ENCODE measurements at regions not wholly inside any gene's neighbourhood (a gene's known extent, or its start where the extent isn't known, plus 50 kb on each side); places are given as distances from the start of the nearest gene placed in this dataset.

DNA sequence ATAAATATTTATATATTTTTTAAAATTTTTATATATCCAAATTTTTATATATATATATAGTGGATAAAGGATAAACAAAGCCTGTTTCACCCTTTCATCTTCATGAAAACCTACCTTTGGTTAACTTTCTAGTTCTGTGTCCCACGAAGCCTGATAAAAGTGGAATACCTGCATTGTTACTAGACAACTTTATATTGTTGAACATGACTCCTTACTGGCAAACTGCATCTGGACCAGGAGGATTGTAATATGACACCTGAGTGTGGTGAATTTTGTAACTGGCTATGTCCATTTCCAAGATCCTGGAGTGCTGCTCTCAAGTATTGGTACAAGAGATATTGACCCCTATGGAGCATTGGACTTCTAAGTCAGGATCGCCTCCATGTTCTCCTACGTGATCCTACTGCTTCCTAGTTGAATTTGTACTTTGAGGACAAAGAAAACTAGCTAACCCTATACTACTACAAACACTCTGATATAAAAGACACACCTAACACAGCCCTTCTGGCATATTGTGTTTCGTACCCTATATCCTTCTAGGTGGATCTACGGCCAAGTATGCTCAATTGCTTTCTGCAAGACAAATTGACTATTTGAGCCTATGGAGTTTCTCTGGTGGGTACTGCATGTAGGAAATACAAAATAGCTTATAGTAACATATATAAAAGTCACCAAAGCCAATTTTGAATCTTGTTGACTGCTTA, 61.3 kb upstream of the PRRG1 start:
- H3K27ac Mint-ChIP-seq, result no peak overlapping the region
- no peaks in the 10 kb centered on the region for H3K36me3 Mint-ChIP-seq (ENCODE audit: low read depth)
- no peak overlapping the region for H3K4me3 Mint-ChIP-seq
- H3K27me3 Mint-ChIP-seq (ENCODE audit: low read depth, poor library complexity), result peaks cover 2% of the 10 kb centered on the region
- TF ChIP-seq, protein P1, sequence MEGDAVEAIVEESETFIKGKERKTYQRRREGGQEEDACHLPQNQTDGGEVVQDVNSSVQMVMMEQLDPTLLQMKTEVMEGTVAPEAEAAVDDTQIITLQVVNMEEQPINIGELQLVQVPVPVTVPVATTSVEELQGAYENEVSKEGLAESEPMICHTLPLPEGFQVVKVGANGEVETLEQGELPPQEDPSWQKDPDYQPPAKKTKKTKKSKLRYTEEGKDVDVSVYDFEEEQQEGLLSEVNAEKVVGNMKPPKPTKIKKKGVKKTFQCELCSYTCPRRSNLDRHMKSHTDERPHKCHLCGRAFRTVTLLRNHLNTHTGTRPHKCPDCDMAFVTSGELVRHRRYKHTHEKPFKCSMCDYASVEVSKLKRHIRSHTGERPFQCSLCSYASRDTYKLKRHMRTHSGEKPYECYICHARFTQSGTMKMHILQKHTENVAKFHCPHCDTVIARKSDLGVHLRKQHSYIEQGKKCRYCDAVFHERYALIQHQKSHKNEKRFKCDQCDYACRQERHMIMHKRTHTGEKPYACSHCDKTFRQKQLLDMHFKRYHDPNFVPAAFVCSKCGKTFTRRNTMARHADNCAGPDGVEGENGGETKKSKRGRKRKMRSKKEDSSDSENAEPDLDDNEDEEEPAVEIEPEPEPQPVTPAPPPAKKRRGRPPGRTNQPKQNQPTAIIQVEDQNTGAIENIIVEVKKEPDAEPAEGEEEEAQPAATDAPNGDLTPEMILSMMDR (IDR thresholded peaks at IDR 0.05), result no peak
- DNase-seq, result no peak
- H3K4me1 Mint-ChIP-seq, result no peaks in the 10 kb centered on the region
- peaks cover 19% of the 10 kb centered on the region for H3K9me3 Mint-ChIP-seq

DNA sequence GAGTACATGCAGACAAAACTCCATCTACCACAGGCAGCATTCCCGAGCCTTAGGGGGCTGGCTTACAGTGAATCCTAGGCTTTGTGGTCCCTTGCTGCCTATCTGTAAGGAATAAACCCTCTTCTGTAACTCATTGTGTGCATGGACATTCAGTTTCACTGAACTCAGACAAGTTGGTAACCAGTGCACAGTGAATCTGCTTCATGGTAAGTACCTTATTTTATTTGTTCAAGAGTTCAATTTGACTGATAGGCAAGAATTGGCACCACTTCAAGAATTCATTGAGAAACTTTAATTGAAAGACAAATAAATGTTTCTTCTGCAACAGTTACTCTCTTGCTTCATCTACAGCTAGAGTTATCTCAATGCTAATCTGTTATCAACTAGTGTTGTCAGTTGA, 57.2 kb upstream of the PRRG1 start:
- Mint-ChIP-seq H3K4me1 (no peaks in the 10 kb centered on the region), H3K9me3 (peaks cover 53% of the 10 kb centered on the region)
- TF ChIP-seq, protein P1 (IDR thresholded peaks at IDR 0.05), result no peak

More for the DNA sequence above, 57.2 kb upstream of the PRRG1 start:
- Mint-ChIP-seq H3K4me3 (no peak overlapping the region), H3K27ac (no peak overlapping the region), H3K36me3 (ENCODE audit: low read depth) (no peaks in the 10 kb centered on the region), H3K27me3 (ENCODE audit: low read depth, poor library complexity) (peaks cover 7% of the 10 kb centered on the region)
- DNase-seq, result no peak

Measured in nephron progenitor cell (in vitro differentiated cells).